Mesendoderm (in vitro differentiated cells): ENCODE measurements at regions not wholly inside any gene's neighbourhood (a gene's known extent, or its start where the extent isn't known, plus 50 kb on each side); places are given as distances from the start of the nearest gene placed in this dataset.

Experiments
- DNase-seq: peaks from one replicate; pipeline ENCODE4 v3.0.0; 2013
- H2AK5ac ChIP-seq: 2 replicates; pipeline ENCODE4 v1.6.1; 2013; ENCODE audit warnings: low read length, inconsistent platforms
- H2BK120ac ChIP-seq: 2 replicates; pipeline ENCODE4 v1.6.1; 2013; ENCODE audit warnings: low read depth, mild to moderate bottlenecking, low read length, moderate library complexity, mixed read lengths
- H2BK15ac ChIP-seq: replicated peaks from 2 replicates; pipeline ENCODE4 v1.6.1; 2013; ENCODE audit warnings: low read depth, mild to moderate bottlenecking, moderate library complexity
- H2BK5ac ChIP-seq: 2 replicates; pipeline ENCODE4 v1.6.1; 2013; ENCODE audit warnings: low read length, inconsistent platforms
- H3K18ac ChIP-seq: 2 replicates; pipeline ENCODE4 v1.6.1; 2013; ENCODE audit warnings: mild to moderate bottlenecking, low read length, mixed read lengths
- H3K23ac ChIP-seq: one replicate; pipeline ENCODE4 v1.6.1; 2013; ENCODE audit warnings: low read length
- H3K27ac ChIP-seq: 2 replicates; pipeline ENCODE4 v1.5.1; 2013; ENCODE audit warnings: low read depth, mild to moderate bottlenecking, inconsistent platforms, low read length, moderate library complexity
- H3K27me3 ChIP-seq: 2 replicates; pipeline ENCODE4 v1.6.1; 2013; ENCODE audit warnings: low read length, control low read depth, mild to moderate bottlenecking, inconsistent platforms; ENCODE audit not compliant: insufficient read depth, poor library complexity
- H3K36me3 ChIP-seq: 2 replicates; pipeline ENCODE4 v1.6.1; 2013; ENCODE audit warnings: low read length, inconsistent platforms; ENCODE audit not compliant: control insufficient read depth, insufficient read depth
- H3K4ac ChIP-seq: one replicate; pipeline ENCODE4 v1.6.1; 2013; ENCODE audit warnings: low read depth, mild to moderate bottlenecking, low read length, moderate library complexity
- H3K4me1 ChIP-seq: 2 replicates; pipeline ENCODE4 v1.6.1; 2013; ENCODE audit warnings: low read depth, low read length, inconsistent platforms; ENCODE audit not compliant: control insufficient read depth
- H3K4me2 ChIP-seq: 2 replicates; pipeline ENCODE4 v1.6.1; 2013; ENCODE audit warnings: low read length
- H3K4me3 ChIP-seq: 2 replicates; pipeline ENCODE4 v1.5.1; 2013; ENCODE audit warnings: mild to moderate bottlenecking, low read length
- H3K56ac ChIP-seq: one replicate; pipeline ENCODE4 v1.6.1; 2013; ENCODE audit warnings: low read length
- H3K79me1 ChIP-seq: 2 replicates; pipeline ENCODE4 v1.6.1; 2013; ENCODE audit warnings: low read length, inconsistent platforms
- H3K79me2 ChIP-seq: 2 replicates; pipeline ENCODE4 v1.6.1; 2013; ENCODE audit warnings: mild to moderate bottlenecking, low read length; ENCODE audit not compliant: control insufficient read depth, insufficient read depth
- H3K9ac ChIP-seq: 2 replicates; pipeline ENCODE4 v1.6.1; 2013; ENCODE audit warnings: low read length, inconsistent platforms
- H4K5ac ChIP-seq: one replicate; pipeline ENCODE4 v1.6.1; 2013; ENCODE audit warnings: low read length
- H4K8ac ChIP-seq: one replicate; pipeline ENCODE4 v1.6.1; 2013; ENCODE audit warnings: low read depth, mild to moderate bottlenecking, control low read depth, low read length, moderate library complexity
- WGBS: extraction: QIAGEN DNeasy Blood & Tissue Kit; methylation state at CpG from one replicate; pipeline ENCODE4 v1.1.7; 2013; ENCODE audit warnings: low lambda C conversion rate, missing lambda C conversion rate; ENCODE audit not compliant: insufficient coverage; ENCODE audit errors: extremely low coverage; 5-methylcytosine and 5-hydroxymethylcytosine counted together

DNA sequence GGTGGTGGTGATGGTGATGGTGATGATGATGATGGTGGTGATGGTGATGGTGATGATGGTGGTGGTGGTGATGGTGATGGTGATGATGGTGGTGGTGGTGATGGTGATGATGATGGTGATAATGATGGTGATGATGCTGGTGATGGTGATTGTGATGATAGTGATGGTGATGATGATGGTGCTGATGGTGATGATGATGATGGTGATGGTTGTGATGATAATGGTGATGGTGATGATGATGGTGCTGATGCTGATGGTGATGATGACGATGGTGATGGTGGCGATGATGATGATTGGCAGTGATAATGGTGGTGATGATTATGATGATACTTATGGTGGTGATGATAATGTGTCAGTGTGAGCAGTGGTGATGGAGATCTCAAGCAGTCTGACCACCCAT is 90.8 kb upstream of the FOXF1 start:
- Histone ChIP-seq H2BK120ac (no peak overlapping the region), H3K27me3 (no peaks in the 10 kb centered on the region), H3K4me2 (no peak overlapping the region), H3K79me2 (no peaks in the 10 kb centered on the region), H4K8ac (no peak overlapping the region), H3K56ac (no peak overlapping the region), H3K18ac (no peak overlapping the region), H2BK15ac (no peak overlapping the region), H3K27ac (no peak overlapping the region), H3K4ac (no peak overlapping the region), H4K5ac (no peak overlapping the region), H2BK5ac (no peak overlapping the region), H3K9ac (no peak overlapping the region), H3K23ac (no peak overlapping the region), H3K4me3 (no peak overlapping the region), H2AK5ac (no peak overlapping the region), H3K79me1 (no peaks in the 10 kb centered on the region), H3K4me1 (peaks cover 6% of the 10 kb centered on the region), H3K36me3 (no peaks in the 10 kb centered on the region)
- WGBS: no CpG with 5 or more reads among the region's 2 CpGs
- DNase-seq: no peak

DNA sequence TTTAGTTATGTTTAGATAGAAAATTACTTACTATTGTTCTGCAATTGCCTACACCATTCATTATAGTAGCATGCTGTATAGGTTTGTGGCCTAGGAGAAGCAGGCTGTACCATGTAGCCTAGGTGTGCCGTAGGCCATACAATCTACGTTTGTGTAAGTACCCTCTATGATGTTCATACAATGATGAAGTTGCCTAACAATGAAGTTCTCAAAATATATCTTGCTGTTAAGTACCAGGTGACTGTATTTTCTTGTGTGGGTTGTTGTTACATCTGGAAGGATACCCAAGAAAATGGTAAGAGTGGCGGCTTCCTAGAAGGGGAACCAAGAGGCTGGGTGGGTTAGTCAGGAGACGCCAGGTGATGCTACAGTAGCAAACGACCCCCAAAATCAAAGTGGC is 88.3 kb upstream of the FOXF1 start:
- H3K4ac ChIP-seq: no peak overlapping the region

GRCh38 chr16:86424398-86424797 is 85.9 kb upstream of the FOXF1 start:
- Histone ChIP-seq H3K36me3 (no peaks in the 10 kb centered on the region), H2BK5ac (no peak overlapping the region), H4K5ac (no peak overlapping the region), H3K79me2 (no peaks in the 10 kb centered on the region), H3K23ac (no peak overlapping the region), H2AK5ac (no peak overlapping the region), H3K9ac (no peak overlapping the region), H4K8ac (no peak overlapping the region), H3K4me3 (no peak overlapping the region), H2BK15ac (no peak overlapping the region), H3K4me2 (no peak overlapping the region), H3K27ac (no peak overlapping the region), H2BK120ac (no peak overlapping the region), H3K27me3 (no peaks in the 10 kb centered on the region), H3K4me1 (peaks cover 6% of the 10 kb centered on the region), H3K79me1 (no peaks in the 10 kb centered on the region), H3K4ac (no peak overlapping the region), H3K56ac (no peak overlapping the region), H3K18ac (no peak overlapping the region)
- peak; percentile 83 for DNase-seq
- no CpG with 5 or more reads among the region's 10 CpGs for WGBS

More for the DNA sequence above, 88.3 kb upstream of the FOXF1 start:
- Histone ChIP-seq H2BK120ac (no peak overlapping the region), H3K9ac (no peak overlapping the region), H2BK5ac (no peak overlapping the region), H3K27ac (no peak overlapping the region), H2AK5ac (no peak overlapping the region), H3K36me3 (no peaks in the 10 kb centered on the region), H3K4me2 (no peak overlapping the region), H2BK15ac (no peak overlapping the region), H4K8ac (no peak overlapping the region), H3K79me2 (no peaks in the 10 kb centered on the region), H4K5ac (no peak overlapping the region), H3K79me1 (no peaks in the 10 kb centered on the region), H3K27me3 (no peaks in the 10 kb centered on the region), H3K18ac (no peak overlapping the region), H3K56ac (no peak overlapping the region), H3K23ac (no peak overlapping the region), H3K4me1 (peaks cover 6% of the 10 kb centered on the region), H3K4me3 (no peak overlapping the region)
- DNase-seq: no peak
- no CpG with 5 or more reads among the region's 5 CpGs for WGBS

DNA sequence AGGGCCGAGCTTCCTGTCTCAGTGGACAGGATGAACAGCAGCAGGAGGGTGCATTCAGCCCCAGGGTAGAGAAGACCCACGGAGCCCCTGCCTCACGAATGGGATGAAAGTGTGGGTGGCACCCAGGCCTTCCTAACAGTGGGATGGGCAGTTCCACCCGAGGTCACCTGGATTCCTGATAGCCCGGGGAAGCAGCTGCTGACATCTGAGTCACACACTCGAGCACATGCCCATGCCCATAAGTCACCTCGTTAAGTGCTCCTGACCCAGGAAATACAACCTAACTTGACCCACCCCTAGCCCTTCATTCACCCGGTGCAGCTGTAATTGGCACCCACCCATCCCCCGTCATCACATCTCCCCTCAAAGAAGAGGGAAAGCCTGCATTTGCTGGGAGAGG is 85.3 kb upstream of the FOXF1 start:
- no peak overlapping the region for H3K9ac ChIP-seq
- H4K8ac ChIP-seq: no peak overlapping the region
- no peaks in the 10 kb centered on the region for H3K36me3 ChIP-seq
- no peaks in the 10 kb centered on the region for H3K27me3 ChIP-seq
- H2AK5ac ChIP-seq: no peak overlapping the region
- H3K27ac ChIP-seq: no peak overlapping the region
- H3K56ac ChIP-seq: no peak overlapping the region
- H3K4me3 ChIP-seq: no peak overlapping the region
- no peaks in the 10 kb centered on the region for H3K79me2 ChIP-seq
- no peak overlapping the region for H2BK120ac ChIP-seq
- peak; percentile 52 for DNase-seq
- no peak overlapping the region for H3K18ac ChIP-seq
- no peaks in the 10 kb centered on the region for H3K79me1 ChIP-seq
- H3K4me2 ChIP-seq: no peak overlapping the region
- H4K5ac ChIP-seq: no peak overlapping the region
- no CpG with 5 or more reads among the region's 9 CpGs for WGBS
- H3K23ac ChIP-seq: no peak overlapping the region
- no peak overlapping the region for H2BK15ac ChIP-seq
- no peak overlapping the region for H3K4ac ChIP-seq
- H3K4me1 ChIP-seq: peaks cover 6% of the 10 kb centered on the region
- H2BK5ac ChIP-seq: no peak overlapping the region

GRCh38 chr16:86426063-86426642 is 84.2 kb upstream of the FOXF1 start:
- Histone ChIP-seq H2BK5ac (no peak overlapping the region), H3K79me1 (no peaks in the 10 kb centered on the region), H3K4ac (no peak overlapping the region), H3K4me2 (no peak overlapping the region), H3K4me3 (no peak overlapping the region), H3K56ac (no peak overlapping the region), H3K27ac (no peak overlapping the region), H2BK120ac (no peak overlapping the region), H2BK15ac (no peak overlapping the region), H4K5ac (no peak overlapping the region), H4K8ac (no peak overlapping the region), H2AK5ac (no peak overlapping the region), H3K23ac (no peak overlapping the region), H3K36me3 (no peaks in the 10 kb centered on the region), H3K18ac (no peak overlapping the region), H3K27me3 (no peaks in the 10 kb centered on the region), H3K79me2 (no peaks in the 10 kb centered on the region), H3K9ac (no peak overlapping the region), H3K4me1 (peaks cover 6% of the 10 kb centered on the region)
- no CpG with 5 or more reads among the region's 12 CpGs for WGBS
- DNase-seq: no peak

DNA sequence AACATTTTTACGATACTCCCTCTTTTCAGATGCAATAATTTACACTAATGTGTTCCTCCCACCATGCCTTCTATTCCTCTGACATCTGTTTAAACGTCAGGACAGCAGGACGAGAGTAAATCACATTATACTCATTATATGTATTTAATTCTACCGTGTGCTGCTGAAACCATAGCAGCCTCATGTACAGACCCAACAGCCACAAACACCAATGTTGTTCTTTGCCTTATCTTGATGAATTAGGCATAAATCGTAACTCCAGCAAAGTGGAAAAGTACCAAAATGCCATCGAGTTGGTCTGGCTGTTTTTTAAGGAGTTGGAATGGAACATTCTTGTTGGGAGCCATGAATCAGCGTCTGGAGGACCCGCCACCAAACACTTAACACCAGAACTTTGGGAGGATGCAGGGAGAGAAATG is 82.9 kb upstream of the FOXF1 start:
- H3K4ac ChIP-seq: no peak overlapping the region
- WGBS: 100% methylated on average over 1 of the region's 8 CpGs
- no peak overlapping the region for H3K4me3 ChIP-seq
- no peak overlapping the region for H4K5ac ChIP-seq
- H2BK15ac ChIP-seq: no peak overlapping the region
- H2BK120ac ChIP-seq: no peak overlapping the region
- H3K27ac ChIP-seq: no peak overlapping the region
- no peaks in the 10 kb centered on the region for H3K79me2 ChIP-seq
- H3K4me2 ChIP-seq: no peak overlapping the region
- H3K23ac ChIP-seq: no peak overlapping the region
- no peak overlapping the region for H3K56ac ChIP-seq
- peaks cover 6% of the 10 kb centered on the region for H3K4me1 ChIP-seq
- H3K27me3 ChIP-seq: no peaks in the 10 kb centered on the region
- DNase-seq: no peak
- no peak overlapping the region for H2BK5ac ChIP-seq
- no peak overlapping the region for H3K18ac ChIP-seq
- H2AK5ac ChIP-seq: no peak overlapping the region
- no peak overlapping the region for H3K9ac ChIP-seq
- H4K8ac ChIP-seq: no peak overlapping the region
- no peaks in the 10 kb centered on the region for H3K79me1 ChIP-seq
- no peaks in the 10 kb centered on the region for H3K36me3 ChIP-seq
